Osteoblast (primary cell): ENCODE measurements at regions not wholly inside any gene's neighbourhood (a gene's known extent, or its start where the extent isn't known, plus 50 kb on each side); places are given as distances from the start of the nearest gene placed in this dataset.

Source experiments
- DNase-seq: peaks from one replicate; pipeline ENCODE4 v3.0.0; 2011; ENCODE audit warnings: low spot score, mixed read lengths; ENCODE audit not compliant: insufficient read length; ENCODE audit errors: missing footprints
- H2AFZ ChIP-seq: 2 replicates; pipeline ENCODE4 v1.6.0; 2011; ENCODE audit warnings: mild to moderate bottlenecking, low read length
- H3K27ac ChIP-seq: 2 replicates; pipeline ENCODE4 v1.5.1; 2011; ENCODE audit warnings: mild to moderate bottlenecking, low read depth, low read length, moderate library complexity
- H3K27me3 ChIP-seq: 2 replicates; pipeline ENCODE4 v1.6.0; 2012; ENCODE audit warnings: mild to moderate bottlenecking, control low read depth, inconsistent platforms, low read length, moderate library complexity; ENCODE audit not compliant: insufficient read depth
- H3K36me3 ChIP-seq: 2 replicates; pipeline ENCODE4 v1.5.1; 2011; ENCODE audit warnings: mild to moderate bottlenecking, low read length, control low read depth, moderate library complexity; ENCODE audit not compliant: insufficient read depth
- H3K4me1 ChIP-seq: 2 replicates; pipeline ENCODE4 v1.5.1; 2011; ENCODE audit warnings: mild to moderate bottlenecking, low read length, control low read depth, moderate library complexity; ENCODE audit not compliant: insufficient read depth
- H3K4me2 ChIP-seq: 2 replicates; pipeline ENCODE4 v1.6.0; 2011; ENCODE audit warnings: mild to moderate bottlenecking, low read length; ENCODE audit not compliant: insufficient read depth
- H3K4me3 ChIP-seq: fragments of 200-600 bp; sonication (generic); 3 replicates; pipeline ENCODE4 v1.5.1; 2012; ENCODE audit warnings: mild to moderate bottlenecking, low read length, inconsistent platforms; ENCODE audit not compliant: insufficient read depth
- H3K79me2 ChIP-seq: 2 replicates; pipeline ENCODE4 v1.6.0; 2012; ENCODE audit warnings: mild to moderate bottlenecking, low read length, control low read depth, inconsistent platforms; ENCODE audit not compliant: insufficient read depth
- H3K9me3 ChIP-seq: 2 replicates; pipeline ENCODE4 v1.5.1; 2011; ENCODE audit warnings: low read depth, low read length, control low read depth
- H4K20me1 ChIP-seq: 2 replicates; pipeline ENCODE4 v1.6.0; 2012; ENCODE audit warnings: mild to moderate bottlenecking, low read length, control low read depth; ENCODE audit not compliant: insufficient read depth
- CTCF ChIP-seq: IDR thresholded peaks from 2 replicates; pipeline ENCODE4 v1.5.1; 2011; ENCODE audit warnings: mild to moderate bottlenecking, low read depth, low read length, moderate library complexity; ENCODE audit errors: extremely low read depth

- no peaks in the 10 kb centered on the region for H4K20me1 ChIP-seq
- no peaks in the 10 kb centered on the region for H3K27me3 ChIP-seq
- no peaks in the 10 kb centered on the region for H3K4me1 ChIP-seq
- no peak for TF ChIP-seq CTCF
- H3K4me2 ChIP-seq, result no peak overlapping the region
- H3K79me2 ChIP-seq, result no peaks in the 10 kb centered on the region
- H3K27ac ChIP-seq, result no peak overlapping the region
- H3K4me3 ChIP-seq, result no peak overlapping the region
- no peaks in the 10 kb centered on the region for H3K36me3 ChIP-seq
- no peak overlapping the region for H2AFZ ChIP-seq
- no peaks in the 10 kb centered on the region for H3K9me3 ChIP-seq
- no peak for DNase-seq
Observed at GRCh38 chr1:221636096-221636495, 105.8 kb downstream of the DUSP10 start.

DNA sequence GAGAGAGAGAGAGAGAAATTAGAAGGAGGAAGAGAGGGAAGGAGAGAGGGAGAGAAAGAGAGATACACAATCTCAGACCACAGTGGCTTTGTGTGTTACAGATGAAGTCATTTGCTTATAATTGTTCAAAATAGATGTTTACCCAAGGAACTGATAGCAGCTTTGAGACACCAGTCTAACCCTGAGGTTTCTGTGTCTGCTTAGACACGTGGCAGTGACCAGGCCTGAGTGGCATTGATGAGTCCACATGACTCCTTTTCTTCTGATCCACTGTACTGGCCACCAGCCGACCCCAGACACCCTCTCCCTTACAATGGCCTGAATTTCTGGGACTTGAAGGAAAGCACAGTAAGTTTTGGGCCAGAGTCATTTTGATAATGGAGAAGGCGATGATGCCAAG is 104.9 kb downstream of the DUSP10 start:
- no peak overlapping the region for H3K4me3 ChIP-seq
- no peaks in the 10 kb centered on the region for H3K9me3 ChIP-seq
- no peak overlapping the region for H3K27ac ChIP-seq
- H2AFZ ChIP-seq, result peak overlapping the region; percentile 1
- H3K36me3 ChIP-seq, result no peaks in the 10 kb centered on the region
- no peak for TF ChIP-seq CTCF
- no peak for DNase-seq
- H3K4me2 ChIP-seq, result no peak overlapping the region
- no peaks in the 10 kb centered on the region for H4K20me1 ChIP-seq
- no peaks in the 10 kb centered on the region for H3K27me3 ChIP-seq
- H3K79me2 ChIP-seq, result no peaks in the 10 kb centered on the region
- no peaks in the 10 kb centered on the region for H3K4me1 ChIP-seq

GRCh38 chr1:221637641-221638041 is 104.2 kb downstream of the DUSP10 start:
- TF ChIP-seq CTCF, result peak; percentile 14
- no peaks in the 10 kb centered on the region for H3K9me3 ChIP-seq
- no peak overlapping the region for H3K27ac ChIP-seq
- no peaks in the 10 kb centered on the region for H3K27me3 ChIP-seq
- no peak overlapping the region for H3K4me3 ChIP-seq
- peak overlapping the region; percentile 57 for H2AFZ ChIP-seq
- no peaks in the 10 kb centered on the region for H3K36me3 ChIP-seq
- no peaks in the 10 kb centered on the region for H4K20me1 ChIP-seq
- no peak overlapping the region for H3K4me2 ChIP-seq
- H3K4me1 ChIP-seq, result no peaks in the 10 kb centered on the region
- no peaks in the 10 kb centered on the region for H3K79me2 ChIP-seq
- DNase-seq, result peak; percentile 22

DNA sequence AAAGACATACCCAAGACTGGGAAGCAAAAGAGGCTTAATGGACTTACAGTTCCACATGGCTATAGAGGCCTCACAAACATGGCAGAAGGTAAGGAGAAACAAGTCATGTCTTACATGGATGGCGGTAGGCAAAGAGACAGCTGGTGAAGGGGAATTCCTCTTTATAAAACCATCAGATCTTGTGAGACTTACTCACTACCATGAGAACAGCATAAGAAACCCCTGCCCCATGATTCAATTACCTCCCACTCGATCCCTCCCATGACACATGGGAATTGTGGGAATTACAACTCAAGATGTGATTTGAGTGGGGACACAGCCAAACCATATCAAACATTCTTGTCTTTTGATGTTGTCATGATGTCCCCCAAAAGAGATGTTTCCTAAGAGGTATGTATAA is 103.3 kb downstream of the DUSP10 start:
- no peaks in the 10 kb centered on the region for H3K27me3 ChIP-seq
- H3K9me3 ChIP-seq, result no peaks in the 10 kb centered on the region
- no peaks in the 10 kb centered on the region for H3K36me3 ChIP-seq
- H3K4me2 ChIP-seq, result no peak overlapping the region
- no peak overlapping the region for H3K27ac ChIP-seq
- H2AFZ ChIP-seq, result no peak overlapping the region
- H3K79me2 ChIP-seq, result no peaks in the 10 kb centered on the region
- no peaks in the 10 kb centered on the region for H3K4me1 ChIP-seq
- no peak for TF ChIP-seq CTCF
- DNase-seq, result no peak
- H4K20me1 ChIP-seq, result no peaks in the 10 kb centered on the region
- H3K4me3 ChIP-seq, result no peak overlapping the region
